ENCODE measurements at regions not wholly inside any gene's neighbourhood (a gene's known extent, or its start where the extent isn't known, plus 50 kb on each side); places are given as distances from the start of the nearest gene placed in this dataset.

- no peak for TF ChIP-seq CTCF (IDR thresholded peaks at IDR 0.05)
- TF ChIP-seq POLR2A (IDR thresholded peaks at IDR 0.05), result no peak
Measured at GRCh38 chr4:15361529-15361928, 66.3 kb upstream of the C1QTNF7 start.
